HepG2 (cell line): ENCODE measurements at regions not wholly inside any gene's neighbourhood (a gene's known extent, or its start where the extent isn't known, plus 50 kb on each side); places are given as distances from the start of the nearest gene placed in this dataset.

ENCODE experiments used
- ATAC-seq: fragments of 200-7000 bp; cut with Tn5 transposase; 3 replicates; pipeline ENCODE4 v1.9.1; 2020; ENCODE audit warnings: mild to moderate bottlenecking, moderate library complexity
- BruUV-seq: library from RNA; stranded (reverse); fragments of 400-500 nt; replicated peaks from 2 replicates; lab custom pipeline; 2021; lab: Mats Ljungman, UMichigan
- CTCF ChIA-PET: fragments of 300-600 bp; formaldehyde crosslinking; extraction: SDS; loops from one replicate; lab custom pipeline; 2021; ENCODE audit warnings: low total read pairs, inconsistent platforms, low intra/inter-chr PET ratio; lab: Yijun Ruan, JAX
- POLR2A ChIA-PET: fragments of 350-600 bp; sonication (Branson Sonifier 250); formaldehyde crosslinking; loops from one replicate; lab custom pipeline; 2020; ENCODE audit warnings: antibody characterized with exemption, inconsistent platforms; lab: Yijun Ruan, JAX
- DNase-seq: peaks from one replicate; pipeline ENCODE4 v3.0.0-alpha.2; 2015; ENCODE audit warnings: low spot score
- FAIRE-seq: peaks from 3 replicates; lab custom pipeline; 2011; peaks lifted over from hg19 to GRCh38; lab: Jason Lieb, UNC
- H2AFZ ChIP-seq: one replicate; pipeline ENCODE4 v1.6.1; 2011; ENCODE audit warnings: low read length, inconsistent platforms
- H3K27ac ChIP-seq: fragments of 300-600 bp; 3 replicates; pipeline ENCODE4 v1.8.0; 2011; ENCODE audit warnings: mixed run types, mild to moderate bottlenecking, mixed read lengths, low read length, inconsistent platforms; ENCODE audit not compliant: insufficient read depth; ENCODE audit errors: extremely low read length
- H3K27me3 ChIP-seq, 2 experiments: fragments of 200-600 bp in 1 of 2; 2 replicates in 1 of 2; 3 replicates in 1 of 2; pipeline versions ENCODE4 v1.6.0 to v1.8.0; 2011; ENCODE audit warnings: low read length in 2 of 2, mild to moderate bottlenecking in 2 of 2, moderate library complexity in 2 of 2, inconsistent platforms in 1 of 2; ENCODE audit not compliant: insufficient read depth in 2 of 2, control insufficient read depth in 1 of 2
- H3K36me3 ChIP-seq, 2 experiments: fragments of 200-600 bp in 1 of 2; replicated peaks in 1 of 2; 2 replicates in 1 of 2; 3 replicates in 1 of 2; pipeline versions ENCODE4 v1.5.1 to v1.8.0; 2011; ENCODE audit warnings: low read length in 2 of 2, inconsistent platforms in 1 of 2; ENCODE audit not compliant: insufficient read depth in 2 of 2, control insufficient read depth in 1 of 2
- H3K4me1 ChIP-seq: 2 replicates; pipeline ENCODE4 v1.5.1; 2012; ENCODE audit warnings: low read length, inconsistent platforms; ENCODE audit not compliant: insufficient read depth
- H3K4me2 ChIP-seq: 2 replicates; pipeline ENCODE4 v1.6.0; 2011; ENCODE audit warnings: low read depth, low read length, inconsistent platforms
- H3K4me3 ChIP-seq, 3 experiments: fragments of 200-600 bp in 1 of 3; sonication (generic), shearing (Covaris generic) in 1 of 3; replicated peaks in 1 of 3; 2 replicates each; pipeline ENCODE4 v1.5.1; 2011 to 2016; ENCODE audit warnings: low read length in 3 of 3, inconsistent platforms in 2 of 3, low read depth in 2 of 3, mild to moderate bottlenecking in 2 of 3, control low read depth in 1 of 3, mixed read lengths in 1 of 3; ENCODE audit not compliant: insufficient read depth in 1 of 3
- H3K79me2 ChIP-seq: one replicate; pipeline ENCODE4 v1.6.1; 2011; ENCODE audit warnings: low read length, inconsistent platforms; ENCODE audit not compliant: insufficient read depth
- H3K9ac ChIP-seq: 2 replicates; pipeline ENCODE4 v1.6.0; 2011; ENCODE audit warnings: mild to moderate bottlenecking, low read depth, low read length, inconsistent platforms; ENCODE audit not compliant: insufficient read depth
- H3K9me3 ChIP-seq: 2 replicates; pipeline ENCODE4 v1.5.1; 2012; ENCODE audit warnings: mild to moderate bottlenecking, low read length
- H4K20me1 ChIP-seq: 2 replicates; pipeline ENCODE4 v1.6.0; 2011; ENCODE audit warnings: inconsistent platforms, mild to moderate bottlenecking, low read length, moderate library complexity; ENCODE audit not compliant: insufficient read depth
- FOXJ3 ChIP-seq: sonication (generic); formaldehyde crosslinking; IDR thresholded peaks from 2 replicates; pipeline ENCODE4 v1.4.0; 2020; ENCODE audit warnings: missing genetic modification reagents, mild to moderate bottlenecking, borderline replicate concordance
- GATAD1 ChIP-seq: IDR thresholded peaks from 2 replicates; pipeline ENCODE4 v1.6.1; 2016; ENCODE audit warnings: missing genetic modification reagents, missing compliant biosample characterization
- ZNF230 ChIP-seq: sonication (generic); formaldehyde crosslinking; IDR thresholded peaks from 2 replicates; pipeline ENCODE4 v1.4.0; 2020; ENCODE audit warnings: mild to moderate bottlenecking, missing genetic modification reagents
- ZNF333 ChIP-seq: sonication (generic); formaldehyde crosslinking; IDR thresholded peaks from 2 replicates; pipeline ENCODE4 v1.4.0; 2020; ENCODE audit warnings: mild to moderate bottlenecking, missing genetic modification reagents, borderline replicate concordance
- ZNF543 ChIP-seq: sonication (generic); formaldehyde crosslinking; IDR thresholded peaks from 2 replicates; pipeline ENCODE4 v1.4.0; 2020; ENCODE audit warnings: mild to moderate bottlenecking, missing genetic modification reagents
- WGBS: methylation state at CpG from one replicate; pipeline ENCODE4 v1.1.6; 2017; ENCODE audit warnings: low lambda C conversion rate; 5-methylcytosine and 5-hydroxymethylcytosine counted together
- in situ Hi-C: cut with HindIII; loops from 2 replicates; pipeline ENCODE4 v1.10.0; 2017; ENCODE audit warnings: low pct_unique_long_range_greater_than_20kb; ENCODE audit not compliant: extremely low pct_ligation_motif_present
- intact Hi-C: fragments of 100-400 bp; cut with micrococcal nuclease; formaldehyde crosslinking; loops from one replicate; pipeline ENCODE4 v1.10.0; 2022; ENCODE audit not compliant: unreplicated experiment
- TF ChIP-seq, protein P1 (sequence below): IDR thresholded peaks from 2 replicates; pipeline ENCODE4 v1.6.1; 2016; ENCODE audit warnings: missing compliant biosample characterization, missing genetic modification reagents, borderline replicate concordance
- TF ChIP-seq, protein P2 (sequence below): sonication (generic); formaldehyde crosslinking; IDR thresholded peaks from 2 replicates; pipeline ENCODE4 v1.5.0; 2020; ENCODE audit warnings: missing genetic modification reagents, mild to moderate bottlenecking, borderline replicate concordance
- TF ChIP-seq, protein P3 (sequence below): sonication (generic); formaldehyde crosslinking; IDR thresholded peaks from 2 replicates; pipeline ENCODE4 v1.8.0; 2023; ENCODE audit warnings: mild to moderate bottlenecking, missing genetic modification reagents

DNA sequence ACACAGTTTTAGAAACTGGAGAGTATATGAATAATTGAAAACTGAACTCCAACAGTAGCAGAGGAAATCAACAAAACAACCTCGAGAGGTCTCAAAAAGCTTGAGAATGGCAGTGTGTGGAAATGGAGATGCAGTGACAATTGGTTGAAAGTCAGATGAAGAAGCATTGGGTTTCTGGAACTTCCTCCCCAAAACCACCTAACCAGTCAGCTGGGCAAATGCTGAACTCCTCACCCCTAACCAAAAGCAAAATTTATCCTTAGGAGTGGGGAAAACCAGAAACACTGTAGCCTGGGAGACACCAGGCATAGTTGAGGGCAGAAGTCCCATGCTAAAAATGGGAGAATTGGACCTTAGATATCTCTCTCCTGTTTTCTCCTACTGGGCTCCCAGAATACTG lies 109.9 kb downstream of the TANC2 start:
- 3% methylated on average over 1 of the region's 1 CpG for WGBS

DNA sequence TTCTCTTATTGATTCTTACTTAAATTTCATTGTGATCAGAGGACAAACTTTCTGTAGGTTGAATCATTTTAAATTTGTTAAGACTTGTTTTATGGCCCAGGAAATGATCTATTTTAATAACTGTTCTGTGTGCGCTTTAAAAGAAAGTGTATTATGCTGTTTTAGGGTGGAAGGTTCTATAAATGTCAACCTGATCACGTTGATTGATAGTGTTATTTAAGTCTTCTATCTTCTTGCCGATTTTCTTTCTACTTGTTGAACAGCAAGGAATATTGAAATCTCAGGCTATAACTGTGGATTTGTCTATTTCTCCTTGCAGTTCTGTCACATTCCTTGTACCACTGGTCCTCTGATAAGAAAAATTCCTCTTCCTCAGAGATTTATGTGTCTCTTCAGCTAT lies 112.7 kb downstream of the TANC2 start:
- Histone ChIP-seq H3K4me1 (no peaks in the 10 kb centered on the region), H3K9ac (no peak overlapping the region)
- intact Hi-C loops: no loop called here
- no TSS peak for BruUV-seq
- no peak for TF ChIP-seq FOXJ3
- TF ChIP-seq GATAD1 (CRISPR knock-in tag): no peak
- TF ChIP-seq, all 625 proteins: peak for 0
- FAIRE-seq (no peak), DNase-seq (no peak), ATAC-seq (no peak)
- no peak overlapping the region for H3K4me2 ChIP-seq
- in situ Hi-C loops: no loop called here
- no peak overlapping the region for H2AFZ ChIP-seq
- H3K27ac ChIP-seq: no peak overlapping the region
- ChIA-PET CTCF (no interaction called here), POLR2A (no interaction called here)
- H3K4me3 ChIP-seq: no peak overlapping the region
- no peaks in the 10 kb centered on the region for H4K20me1 ChIP-seq
- no peaks in the 10 kb centered on the region for H3K36me3 ChIP-seq
- H3K79me2 ChIP-seq: no peaks in the 10 kb centered on the region
- no peaks in the 10 kb centered on the region for H3K9me3 ChIP-seq
- WGBS: 1% methylated on average over 3 of the region's 3 CpGs
- no peaks in the 10 kb centered on the region for H3K27me3 ChIP-seq

More for the DNA sequence above, 109.9 kb downstream of the TANC2 start:
- Histone ChIP-seq H3K4me3 (no peak overlapping the region), H3K36me3 (no peaks in the 10 kb centered on the region), H3K9me3 (no peaks in the 10 kb centered on the region), H3K4me1 (no peaks in the 10 kb centered on the region), H2AFZ (no peak overlapping the region), H4K20me1 (no peaks in the 10 kb centered on the region), H3K27ac (no peak overlapping the region), H3K27me3 (no peaks in the 10 kb centered on the region), H3K79me2 (no peaks in the 10 kb centered on the region), H3K4me2 (no peak overlapping the region), H3K9ac (no peak overlapping the region)
- BruUV-seq: no TSS peak
- DNase-seq: no peak
- intact Hi-C loops: no loop called here
- TF ChIP-seq ZNF230 (CRISPR knock-in tag) (no peak), ZNF543 (no peak), ZNF333 (CRISPR knock-in tag) (no peak)
- TF ChIP-seq, protein P1, sequence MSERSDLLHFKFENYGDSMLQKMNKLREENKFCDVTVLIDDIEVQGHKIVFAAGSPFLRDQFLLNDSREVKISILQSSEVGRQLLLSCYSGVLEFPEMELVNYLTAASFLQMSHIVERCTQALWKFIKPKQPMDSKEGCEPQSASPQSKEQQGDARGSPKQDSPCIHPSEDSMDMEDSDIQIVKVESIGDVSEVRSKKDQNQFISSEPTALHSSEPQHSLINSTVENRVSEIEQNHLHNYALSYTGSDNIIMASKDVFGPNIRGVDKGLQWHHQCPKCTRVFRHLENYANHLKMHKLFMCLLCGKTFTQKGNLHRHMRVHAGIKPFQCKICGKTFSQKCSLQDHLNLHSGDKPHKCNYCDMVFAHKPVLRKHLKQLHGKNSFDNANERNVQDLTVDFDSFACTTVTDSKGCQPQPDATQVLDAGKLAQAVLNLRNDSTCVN: no peak
- TF ChIP-seq, protein P2, sequence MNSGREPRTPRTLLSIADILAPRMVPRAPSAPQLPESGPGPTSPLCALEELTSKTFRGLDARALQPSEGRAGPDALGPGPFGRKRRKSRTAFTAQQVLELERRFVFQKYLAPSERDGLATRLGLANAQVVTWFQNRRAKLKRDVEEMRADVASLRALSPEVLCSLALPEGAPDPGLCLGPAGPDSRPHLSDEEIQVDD: no peak
- TF ChIP-seq, protein P3, sequence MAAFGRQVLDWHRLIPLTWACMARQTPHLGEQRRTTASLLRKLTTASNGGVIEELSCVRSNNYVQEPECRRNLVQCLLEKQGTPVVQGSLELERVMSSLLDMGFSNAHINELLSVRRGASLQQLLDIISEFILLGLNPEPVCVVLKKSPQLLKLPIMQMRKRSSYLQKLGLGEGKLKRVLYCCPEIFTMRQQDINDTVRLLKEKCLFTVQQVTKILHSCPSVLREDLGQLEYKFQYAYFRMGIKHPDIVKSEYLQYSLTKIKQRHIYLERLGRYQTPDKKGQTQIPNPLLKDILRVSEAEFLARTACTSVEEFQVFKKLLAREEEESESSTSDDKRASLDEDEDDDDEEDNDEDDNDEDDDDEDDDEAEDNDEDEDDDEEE (CRISPR knock-in tag): no peak
- in situ Hi-C loops: no loop called here
- ATAC-seq: no peak
- ChIA-PET POLR2A (no interaction called here), CTCF (no interaction called here)
- FAIRE-seq: no peak
